GM21529 (cell line): ENCODE measurements at regions not wholly inside any gene's neighbourhood (a gene's known extent, or its start where the extent isn't known, plus 50 kb on each side); places are given as distances from the start of the nearest gene placed in this dataset.

Experiments
- ATAC-seq: cut with Tn5 transposase; IDR thresholded peaks from one replicate; pipeline ENCODE4 v1.9.1; 2021; ENCODE audit not compliant: unreplicated experiment

DNA sequence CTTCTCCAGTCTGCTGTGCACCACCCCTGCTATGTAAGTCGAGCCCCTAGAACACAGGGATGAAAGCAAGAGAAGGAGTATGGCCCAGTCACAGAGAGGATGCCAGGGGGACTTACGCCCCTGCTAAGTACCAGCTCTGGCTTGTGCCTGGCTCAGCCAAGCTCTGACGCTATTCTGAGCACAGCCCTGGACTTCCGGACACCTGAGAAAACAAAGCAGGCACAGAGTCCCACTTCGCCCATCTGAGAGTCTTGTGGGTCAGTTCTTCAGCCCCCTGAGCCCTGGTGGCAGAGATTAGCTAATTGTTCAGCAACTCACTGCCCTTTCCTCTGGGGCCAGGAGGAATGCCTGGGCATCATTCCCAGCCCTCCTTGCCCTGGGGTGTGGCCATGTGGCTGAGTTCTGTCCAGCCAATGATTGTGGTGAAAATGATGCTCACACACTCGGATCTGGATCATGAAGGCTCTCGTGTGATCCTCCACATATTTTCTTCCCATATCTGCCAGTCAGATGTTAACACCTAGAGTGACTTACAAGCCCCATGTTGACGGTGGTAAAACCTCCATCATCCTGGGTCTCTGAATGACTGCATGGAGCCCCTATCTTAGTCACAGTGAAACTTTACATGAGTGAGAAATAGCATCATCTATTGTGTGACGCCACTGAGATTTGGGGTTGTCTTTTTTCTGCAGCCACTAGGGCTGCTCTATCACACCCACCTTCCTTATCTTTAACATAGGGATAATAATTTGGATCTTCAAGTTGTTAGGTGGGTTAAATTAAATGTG, 105.7 kb downstream of the TPRA1 start:
- no peak for ATAC-seq

- ATAC-seq = peak; percentile 90
Measured at GRCh38 chr3:127483902-127484591, 106.5 kb downstream of the TPRA1 start.

GRCh38 chr3:127483005-127483641, 107.4 kb downstream of the TPRA1 start:
- ATAC-seq = no peak

GRCh38 chr3:127482216-127483004, 108.1 kb downstream of the TPRA1 start:
- ATAC-seq = no peak

- no peak for ATAC-seq
Measured at GRCh38 chr3:127480196-127480954, 110.2 kb downstream of the TPRA1 start.

DNA sequence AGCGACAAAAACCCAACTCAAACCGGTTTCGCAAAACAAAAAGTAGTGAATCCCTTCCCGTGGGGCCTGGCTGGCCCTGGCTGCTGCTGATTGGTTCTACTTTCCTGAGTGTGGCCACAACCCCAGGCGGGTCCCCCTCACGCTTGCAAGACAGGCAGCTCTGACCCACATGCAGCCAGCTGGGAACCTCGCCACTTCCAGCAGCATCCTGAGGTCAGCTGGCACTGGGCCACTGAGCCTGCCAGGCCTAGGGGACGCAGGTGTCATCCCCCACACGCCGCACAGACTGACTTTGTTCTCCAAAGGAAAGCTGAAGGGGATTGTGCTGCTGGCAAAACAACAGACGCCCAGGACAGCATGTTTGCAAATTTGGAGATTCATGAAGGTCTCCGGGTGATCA, 111.1 kb downstream of the TPRA1 start:
- no peak for ATAC-seq

GRCh38 chr3:127478922-127479321, 111.6 kb downstream of the TPRA1 start:
- no peak for ATAC-seq

DNA sequence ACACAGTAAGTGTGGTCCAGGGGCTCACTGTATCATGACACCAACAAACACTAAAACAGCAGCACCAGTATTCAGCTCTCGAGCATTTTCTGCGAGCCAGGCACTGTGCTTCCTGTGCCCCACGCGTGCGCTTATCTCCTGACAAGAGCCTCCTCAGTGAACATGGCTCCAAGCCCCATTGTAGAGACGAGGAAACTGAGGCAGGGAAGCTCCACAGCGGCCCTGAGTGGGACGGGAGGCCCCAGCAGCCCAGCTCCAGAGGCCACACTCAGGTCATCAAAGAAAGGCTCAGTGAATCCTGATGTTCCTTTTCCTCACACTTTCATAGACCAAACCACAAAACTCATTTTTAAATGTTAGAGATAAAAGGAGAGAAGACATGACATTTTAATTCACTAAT, 113.1 kb downstream of the TPRA1 start:
- no peak for ATAC-seq

DNA sequence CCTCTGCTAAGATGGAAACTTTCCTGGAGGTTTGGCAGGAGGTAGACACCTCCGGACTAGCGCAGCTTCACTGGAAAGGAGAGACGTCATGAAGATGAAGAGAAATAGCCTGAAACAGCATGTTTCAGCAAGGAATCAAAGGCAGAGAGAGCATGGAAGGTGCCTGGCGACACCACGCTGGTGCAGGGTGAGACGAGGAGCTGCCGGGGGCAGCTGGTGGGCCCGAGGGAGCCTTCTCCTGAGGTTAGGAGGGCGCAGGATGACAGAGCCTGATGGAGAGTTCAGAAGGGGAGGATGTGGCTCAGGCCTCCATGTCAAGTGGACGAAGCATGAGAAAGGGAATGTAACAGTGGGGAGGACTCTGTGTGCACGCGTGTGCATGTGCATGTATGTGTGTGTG, 113.6 kb downstream of the TPRA1 start:
- no peak for ATAC-seq

DNA sequence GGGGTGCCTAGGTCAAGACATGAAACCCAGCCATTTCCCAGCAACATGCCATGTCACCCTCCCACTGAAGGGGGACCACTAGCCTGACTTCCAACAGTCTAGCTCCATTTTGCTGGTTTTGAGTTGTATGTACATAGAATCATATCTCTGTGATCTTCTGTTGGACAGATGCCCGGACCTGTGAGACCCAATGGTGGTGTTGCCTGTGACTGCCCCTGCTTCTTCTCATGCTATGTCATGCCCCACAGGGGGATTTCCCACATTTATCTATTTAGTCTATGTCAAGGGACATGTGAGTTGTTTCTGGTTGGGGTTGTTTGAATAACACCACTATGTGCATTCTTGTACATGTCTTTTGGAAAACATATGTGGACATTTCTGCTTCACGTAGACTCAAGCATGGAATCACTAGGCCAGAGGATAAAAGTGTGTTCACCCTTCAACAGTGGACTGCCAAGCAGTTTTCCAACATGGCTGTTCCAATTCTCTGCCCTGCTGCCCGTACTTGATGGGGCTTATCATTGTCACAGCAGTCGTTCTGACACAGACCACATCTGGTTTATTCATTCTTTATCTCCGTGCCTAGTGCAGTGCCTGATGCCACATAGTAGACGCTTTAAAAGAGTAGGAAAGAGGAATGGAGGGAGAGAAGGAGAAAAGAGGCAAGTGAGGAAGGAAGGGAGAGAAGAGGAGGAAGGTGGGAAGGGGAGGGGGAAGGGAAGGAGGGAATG, 114.4 kb downstream of the TPRA1 start:
- no peak for ATAC-seq

- no peak for ATAC-seq
Measured at GRCh38 chr3:127475391-127475790, 115.1 kb downstream of the TPRA1 start.

- no peak for ATAC-seq
Measured at GRCh38 chr3:127473244-127474024, 117.1 kb downstream of the TPRA1 start.

- ATAC-seq = no peak
Measured at GRCh38 chr3:127472506-127472905, 118.0 kb downstream of the TPRA1 start.

DNA sequence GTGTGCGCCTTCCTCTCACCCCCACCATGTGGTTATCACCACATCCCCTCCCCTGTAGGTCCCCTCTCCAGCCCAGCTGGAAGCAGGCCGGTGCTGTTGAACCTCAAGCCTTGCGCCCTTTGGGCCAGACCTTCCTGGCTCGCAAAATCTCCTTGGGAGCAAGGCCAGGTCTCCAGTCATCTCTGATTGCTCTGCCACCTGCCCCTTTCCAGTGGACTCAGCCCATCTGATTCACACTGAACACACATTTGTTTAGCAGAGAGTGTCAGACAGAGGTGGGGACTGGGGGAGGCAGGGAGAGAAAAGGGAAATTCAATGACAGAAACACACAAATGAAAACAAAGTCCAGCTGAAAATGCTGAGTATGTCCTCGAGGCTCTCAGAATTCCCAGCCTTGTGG, 119.4 kb downstream of the TPRA1 start:
- ATAC-seq = no peak

- ATAC-seq = no peak
Measured at GRCh38 chr3:127469760-127470159, 120.8 kb downstream of the TPRA1 start.

- ATAC-seq = no peak
Measured at GRCh38 chr3:127467391-127467790, 123.1 kb downstream of the TPRA1 start.

DNA sequence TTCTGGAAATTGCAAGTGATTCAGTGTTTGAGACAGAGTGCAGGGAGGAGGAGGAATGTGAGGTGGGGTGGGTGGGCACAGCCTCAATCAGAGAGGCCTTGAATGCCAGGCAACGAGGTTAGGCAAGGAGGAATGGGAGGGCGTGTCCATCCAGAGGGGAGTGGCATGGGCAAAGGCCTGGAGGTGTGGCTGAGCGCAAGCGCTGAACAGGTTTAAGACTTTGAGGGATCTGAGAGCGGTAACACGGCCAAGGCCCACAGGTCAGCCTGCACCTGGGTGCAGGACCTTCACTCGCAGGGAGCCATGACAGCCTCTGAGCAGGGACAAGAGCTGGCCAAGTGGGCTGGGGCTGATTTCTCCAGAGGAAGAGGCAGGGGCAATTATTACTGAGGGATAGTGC, 125.9 kb downstream of the TPRA1 start:
- no peak for ATAC-seq

GRCh38 chr3:127462111-127462655, 128.3 kb downstream of the TPRA1 start:
- ATAC-seq = no peak
